ENCODE measurements at regions not wholly inside any gene's neighbourhood (a gene's known extent, or its start where the extent isn't known, plus 50 kb on each side); places are given as distances from the start of the nearest gene placed in this dataset.

- no peak for TF ChIP-seq CTCF (IDR thresholded peaks at IDR 0.05; ENCODE audit: low read depth, low read length)
- H3K4me3 ChIP-seq (replicated peaks in 1 of 2; ENCODE audit: low read depth in 2 of 2, low read length in 2 of 2) = no peak overlapping the region
- no peak for DNase-seq (ENCODE audit: low read depth in 2 of 2)
Observed at GRCh38 chr13:103324641-103325040, 258.4 kb upstream of the SLC10A2 start.

- H3K4me3 ChIP-seq (replicated peaks in 1 of 2; ENCODE audit: low read depth in 2 of 2, low read length in 2 of 2) = no peak overlapping the region
- no peak for DNase-seq (ENCODE audit: low read depth in 2 of 2)
- no peak for TF ChIP-seq CTCF (IDR thresholded peaks at IDR 0.05; ENCODE audit: low read depth, low read length)
Observed at GRCh38 chr13:103315711-103316110, 249.5 kb upstream of the SLC10A2 start.

GRCh38 chr13:103312467-103312866 lies 246.2 kb upstream of the SLC10A2 start:
- TF ChIP-seq CTCF (IDR thresholded peaks at IDR 0.05; ENCODE audit: low read depth, low read length) = no peak
- DNase-seq (ENCODE audit: low read depth in 2 of 2) = no peak
- no peak overlapping the region for H3K4me3 ChIP-seq (replicated peaks in 1 of 2; ENCODE audit: low read depth in 2 of 2, low read length in 2 of 2)

- DNase-seq (ENCODE audit: low read depth in 2 of 2) = no peak
- H3K4me3 ChIP-seq (replicated peaks in 1 of 2; ENCODE audit: low read depth in 2 of 2, low read length in 2 of 2) = no peak overlapping the region
- TF ChIP-seq CTCF (IDR thresholded peaks at IDR 0.05; ENCODE audit: low read depth, low read length) = no peak
Observed at GRCh38 chr13:103308667-103309066, 242.4 kb upstream of the SLC10A2 start.

GRCh38 chr13:103306163-103306562 lies 239.9 kb upstream of the SLC10A2 start:
- no peak overlapping the region for H3K4me3 ChIP-seq (replicated peaks in 1 of 2; ENCODE audit: low read depth in 2 of 2, low read length in 2 of 2)
- DNase-seq (ENCODE audit: low read depth in 2 of 2) = no peak
- TF ChIP-seq CTCF (IDR thresholded peaks at IDR 0.05; ENCODE audit: low read depth, low read length) = no peak

GRCh38 chr13:103303078-103303651 lies 236.9 kb upstream of the SLC10A2 start:
- no peak for TF ChIP-seq CTCF (IDR thresholded peaks at IDR 0.05; ENCODE audit: low read depth, low read length)
- no peak overlapping the region for H3K4me3 ChIP-seq (replicated peaks in 1 of 2; ENCODE audit: low read depth in 2 of 2, low read length in 2 of 2)
- no peak for DNase-seq (ENCODE audit: low read depth in 2 of 2)

GRCh38 chr13:103302676-103303075 lies 236.5 kb upstream of the SLC10A2 start:
- TF ChIP-seq CTCF (IDR thresholded peaks at IDR 0.05; ENCODE audit: low read depth, low read length) = no peak
- DNase-seq (ENCODE audit: low read depth in 2 of 2) = no peak
- no peak overlapping the region for H3K4me3 ChIP-seq (replicated peaks in 1 of 2; ENCODE audit: low read depth in 2 of 2, low read length in 2 of 2)
